Left ventricle myocardium superior (tissue), 1 donor: ENCODE measurements at regions not wholly inside any gene's neighbourhood (a gene's known extent, or its start where the extent isn't known, plus 50 kb on each side); places are given as distances from the start of the nearest gene placed in this dataset.

Experiments
- ATAC-seq: fragments of 200-7000 bp; cut with Tn5 transposase; one replicate; pipeline ENCODE4 v1.9.1; 2020; ENCODE audit warnings: mild to moderate bottlenecking, moderate library complexity
- DNase-seq: peaks from one replicate; pipeline ENCODE4 v3.0.0-alpha.2; 2020
- intact Hi-C: fragments of 100-400 bp; cut with micrococcal nuclease; formaldehyde crosslinking; loops from one replicate; pipeline ENCODE4 v1.11.0; 2022
- donor health status: DM: no; HTN: yes; CAD: no; lungs with severe emphysema.

DNA sequence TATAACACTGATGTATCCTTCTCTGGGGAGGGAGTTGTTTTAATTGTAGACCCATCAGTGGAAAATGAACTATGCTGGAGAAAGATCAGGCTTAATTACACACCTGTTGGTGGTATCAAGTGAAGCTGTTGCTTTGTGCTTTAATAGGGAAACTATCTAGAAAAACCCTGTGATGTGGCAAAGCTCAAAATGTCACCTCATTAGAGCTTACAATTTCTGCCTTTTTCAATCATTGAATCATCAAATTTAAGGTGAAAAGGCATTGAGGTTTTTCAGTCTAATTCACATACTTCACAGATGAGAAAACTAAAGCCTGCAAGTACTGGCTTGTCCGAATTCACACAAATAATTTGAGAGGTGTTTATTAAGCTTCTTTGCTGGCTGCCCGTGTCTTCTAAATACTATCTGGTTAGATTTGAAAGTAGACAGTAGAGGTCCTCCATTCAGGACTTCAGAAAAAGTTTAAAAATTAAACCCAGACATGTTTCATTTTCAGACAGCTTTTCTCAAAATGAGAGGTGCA, 143.3 kb upstream of the MAP3K7 start:
- DNase-seq (no peak), ATAC-seq (no peak)
- intact Hi-C loops = no loop called here

DNA sequence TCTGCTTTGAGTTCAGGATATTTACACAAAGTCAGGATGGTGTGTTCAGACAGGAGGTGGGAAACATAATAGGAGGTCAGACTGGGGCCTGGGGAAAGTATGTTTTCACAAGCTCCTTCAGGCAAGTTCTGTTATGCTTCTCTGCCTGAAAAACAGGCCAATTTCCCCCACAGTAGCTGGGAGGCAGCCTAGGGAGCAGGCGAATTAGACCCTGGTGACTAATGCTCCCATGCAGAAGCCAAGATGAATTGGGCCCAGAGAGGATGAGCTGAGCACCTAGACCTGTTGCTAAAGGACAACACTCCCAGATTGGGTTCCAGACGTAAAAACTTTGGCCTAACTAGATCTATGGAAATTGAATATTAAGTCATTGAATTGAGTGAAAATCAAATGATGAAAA, 142.2 kb upstream of the MAP3K7 start:
- no peak for ATAC-seq

DNA sequence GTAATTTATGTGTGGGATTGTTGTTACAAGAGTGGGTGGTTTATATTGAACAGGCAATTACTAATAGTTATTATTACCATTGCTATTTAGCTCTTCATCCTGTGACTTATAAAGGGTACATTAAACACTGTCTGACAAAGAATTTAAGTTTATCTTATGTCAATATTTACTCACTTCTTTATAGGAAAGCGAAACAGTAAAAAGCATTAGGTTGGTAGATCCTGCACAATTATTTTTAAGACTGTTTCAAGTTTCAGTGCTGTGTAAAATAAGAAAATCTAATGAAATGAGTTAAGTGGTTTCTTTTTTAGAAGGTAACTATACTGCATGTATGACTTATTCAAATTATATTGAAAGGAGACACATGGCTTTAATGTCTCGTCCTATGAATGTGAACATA, 135.8 kb upstream of the MAP3K7 start:
- DNase-seq (no peak), ATAC-seq (no peak)
- intact Hi-C loops = no loop called here

More for the DNA sequence above, 142.2 kb upstream of the MAP3K7 start:
- DNase-seq = no peak
- intact Hi-C loops = no loop called here

DNA sequence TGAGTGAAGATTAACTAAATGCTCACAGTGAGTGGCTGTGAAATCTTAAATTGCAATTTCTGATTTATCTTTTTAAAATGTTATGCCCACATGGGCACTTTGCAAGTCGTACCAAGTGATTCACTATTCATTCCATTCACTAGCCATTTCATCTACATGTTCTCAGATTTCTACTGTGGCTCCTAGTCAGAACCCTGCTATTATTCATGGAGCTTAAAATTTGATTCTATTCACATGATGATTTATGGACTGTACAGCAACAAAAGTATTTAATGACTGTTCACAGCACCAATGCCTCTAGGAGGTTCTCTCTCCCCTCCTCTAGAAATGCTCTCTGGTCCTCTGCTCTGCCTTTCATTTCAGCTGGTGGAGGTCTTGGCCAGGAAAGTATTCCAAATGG, 133.5 kb upstream of the MAP3K7 start:
- ATAC-seq (no peak), DNase-seq (no peak)
- intact Hi-C loops = no loop called here

DNA sequence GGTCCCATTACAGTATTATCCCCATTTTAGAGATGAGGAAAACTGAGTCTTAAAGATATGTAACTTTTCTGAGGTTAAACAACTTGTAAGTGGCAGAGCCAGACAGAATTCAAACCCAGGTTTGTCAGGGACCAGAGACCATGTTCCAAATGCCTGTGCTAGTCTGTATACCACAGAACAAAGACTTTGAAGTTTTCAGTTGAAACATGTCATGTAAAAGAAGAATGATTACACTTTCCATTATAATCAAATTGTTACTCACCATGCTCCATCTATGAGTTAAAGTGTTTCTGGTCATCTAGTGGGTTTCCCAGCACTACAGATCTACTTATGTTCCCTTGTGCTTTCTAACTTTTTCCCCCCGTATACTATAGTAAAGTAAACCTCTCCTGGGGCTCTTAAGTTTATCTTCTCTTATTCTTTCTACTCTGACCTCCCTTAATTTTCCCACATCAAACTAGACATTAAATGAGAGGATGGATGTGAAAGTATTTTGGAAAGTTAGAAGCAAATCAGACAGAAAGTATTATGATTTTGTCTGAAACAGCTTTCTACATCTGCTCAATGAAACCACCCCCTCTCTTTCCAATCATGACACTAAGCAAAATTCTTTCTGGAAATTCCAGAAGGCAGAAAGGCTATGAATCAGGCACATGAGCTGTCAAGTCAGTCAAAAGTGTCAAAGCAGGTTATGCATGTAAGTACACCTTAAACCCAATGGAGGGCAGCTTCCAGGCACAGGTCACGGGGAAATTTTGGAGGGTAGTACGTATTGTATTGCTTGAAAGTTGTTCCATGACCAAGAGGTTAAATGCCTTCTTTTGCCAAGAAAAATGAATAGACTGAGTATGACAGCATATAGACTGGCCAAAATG, 132.7 kb upstream of the MAP3K7 start:
- ATAC-seq (no peak), DNase-seq (no peak)
- intact Hi-C loops = no loop called here

DNA sequence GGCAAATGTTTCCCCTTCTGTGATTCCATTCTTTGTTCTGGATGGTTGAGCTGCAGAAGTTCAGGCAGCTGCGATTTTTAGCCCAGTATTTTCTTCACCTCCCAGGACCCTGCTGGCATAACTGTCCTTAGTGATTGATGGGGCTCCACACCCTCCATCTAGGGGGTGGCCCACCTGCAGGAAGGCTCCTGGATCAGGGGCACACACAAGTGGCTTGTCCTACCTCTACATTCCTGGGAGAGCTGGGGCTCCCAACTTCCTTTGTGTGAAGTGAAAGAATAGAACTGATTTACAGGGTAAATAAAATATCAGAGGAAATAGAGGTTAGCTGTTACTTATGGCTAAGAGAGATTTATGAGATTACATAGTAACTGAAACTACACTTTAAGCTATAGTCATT, 129.5 kb upstream of the MAP3K7 start:
- DNase-seq (no peak), ATAC-seq (no peak)
- intact Hi-C loops = no loop called here

DNA sequence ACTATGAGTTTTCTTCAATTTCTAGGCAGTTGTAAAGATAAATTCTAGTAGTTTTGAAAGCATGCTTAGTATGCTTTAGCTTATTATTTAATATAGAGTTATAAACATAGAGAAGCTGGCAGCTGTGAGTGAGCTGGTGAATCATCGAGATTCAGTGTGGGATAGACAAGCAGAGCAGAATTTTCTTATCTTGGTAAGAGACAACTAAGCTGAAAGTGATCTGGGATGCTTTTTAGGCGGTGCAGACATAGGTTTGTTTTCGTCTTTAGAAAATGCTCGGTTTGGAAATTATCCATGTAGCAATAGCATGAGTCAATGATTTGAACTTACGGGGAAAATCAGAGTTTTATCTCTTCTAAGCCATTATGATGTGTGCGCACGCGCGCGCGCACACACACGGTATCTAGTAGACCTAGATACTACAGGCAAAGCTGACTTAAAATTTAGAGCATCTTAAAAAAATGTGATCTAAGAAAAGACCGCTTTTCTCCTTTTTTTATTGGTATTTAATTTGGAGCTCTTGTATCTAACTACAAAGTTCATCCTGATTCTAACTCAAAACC, 128.3 kb upstream of the MAP3K7 start:
- ATAC-seq = no peak
- intact Hi-C loops = no loop called here
- DNase-seq = peak; percentile 23

DNA sequence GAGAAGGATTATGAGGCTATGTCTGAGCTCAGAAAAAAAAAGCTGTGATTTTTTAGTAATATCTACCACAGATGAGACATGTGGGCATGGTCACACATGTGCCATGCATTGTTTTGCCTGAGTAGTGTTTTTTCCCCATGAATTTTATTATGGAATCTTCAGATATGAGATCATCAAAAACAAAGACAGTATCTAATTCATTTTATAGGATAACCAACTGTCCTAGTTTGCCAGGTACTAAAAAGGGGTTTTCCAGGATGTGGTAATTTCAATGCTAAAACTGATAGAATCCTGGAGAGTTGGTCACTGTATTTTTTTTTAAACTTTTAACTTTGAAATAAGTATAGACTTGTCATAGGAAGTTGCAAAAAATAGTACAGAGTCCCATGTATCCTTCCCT, 127.4 kb upstream of the MAP3K7 start:
- no peak for ATAC-seq
- intact Hi-C loops = no loop called here
- no peak for DNase-seq

DNA sequence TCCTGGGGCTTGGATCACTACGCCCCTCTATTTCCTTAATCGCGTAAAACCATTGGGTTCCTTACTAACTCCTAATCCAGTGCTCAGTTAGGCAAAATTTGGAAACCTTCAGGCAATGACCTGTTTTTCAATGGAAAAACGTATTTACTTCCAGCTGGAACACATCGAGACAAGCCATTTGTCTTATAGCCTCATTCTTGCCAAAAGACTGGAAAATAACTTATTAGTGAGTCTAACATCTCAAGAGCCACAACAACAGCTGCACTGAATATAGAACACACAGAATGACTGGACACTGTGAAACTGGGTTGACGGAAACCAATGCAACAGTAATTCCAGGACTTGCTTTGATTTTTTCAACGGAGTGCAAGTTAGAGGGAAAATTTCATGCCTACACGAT, 125.2 kb upstream of the MAP3K7 start:
- peak; percentile 62 for ATAC-seq
- intact Hi-C loops = no loop called here
- no peak for DNase-seq

DNA sequence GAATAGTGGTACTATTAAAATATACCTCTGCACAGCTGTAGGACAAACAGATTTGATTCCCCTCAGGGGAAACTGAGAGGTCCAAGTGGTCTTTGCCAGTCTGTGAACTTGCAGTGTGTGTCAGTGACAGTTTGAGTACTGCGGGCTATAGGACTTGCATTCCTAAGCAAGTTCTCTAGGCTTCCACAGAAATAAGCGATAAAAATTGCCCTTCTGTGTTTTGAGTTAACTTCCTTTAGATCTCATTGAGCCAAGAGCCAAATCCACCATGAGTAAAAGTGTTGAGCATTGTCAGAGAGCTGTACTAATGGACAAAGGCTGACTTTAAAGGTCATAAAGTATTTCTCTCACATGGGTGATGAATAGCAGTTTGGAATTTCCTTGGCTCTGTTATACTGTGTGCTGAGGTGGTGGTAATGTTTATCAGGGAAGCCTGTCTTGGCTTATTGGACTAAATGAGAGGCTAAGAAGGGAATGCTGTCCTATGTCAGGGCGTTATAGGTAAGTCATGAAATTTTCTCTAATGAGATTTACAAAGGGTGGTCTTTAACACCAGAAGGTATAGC, 122.6 kb upstream of the MAP3K7 start:
- intact Hi-C loops = no loop called here
- ATAC-seq (no peak), DNase-seq (no peak)

DNA sequence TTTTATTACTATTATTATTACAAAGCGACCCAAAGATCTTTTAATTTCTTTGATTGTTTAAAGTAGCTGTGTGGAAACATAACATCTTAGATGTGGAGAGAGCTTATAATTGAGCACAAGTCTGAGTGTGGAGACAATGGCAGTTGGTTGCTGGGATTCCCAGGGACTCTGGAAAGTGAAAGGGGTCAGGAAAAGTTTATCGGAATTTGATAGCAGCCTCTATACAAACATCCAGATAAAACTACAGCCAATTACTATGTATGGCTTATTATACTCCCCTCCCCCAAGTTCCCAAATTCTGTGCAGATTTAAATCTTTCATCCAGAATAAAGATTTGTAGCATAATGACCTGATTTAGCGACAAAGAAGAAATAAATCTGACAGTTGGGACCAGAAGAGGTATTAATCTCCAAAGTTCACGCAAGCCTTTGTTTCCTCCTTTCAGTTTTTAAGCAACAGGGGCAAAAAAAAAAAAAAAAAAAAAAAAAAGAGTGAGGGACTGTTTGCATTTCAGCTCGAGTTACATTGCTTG, 121.4 kb upstream of the MAP3K7 start:
- intact Hi-C loops = no loop called here
- DNase-seq (no peak), ATAC-seq (no peak)

DNA sequence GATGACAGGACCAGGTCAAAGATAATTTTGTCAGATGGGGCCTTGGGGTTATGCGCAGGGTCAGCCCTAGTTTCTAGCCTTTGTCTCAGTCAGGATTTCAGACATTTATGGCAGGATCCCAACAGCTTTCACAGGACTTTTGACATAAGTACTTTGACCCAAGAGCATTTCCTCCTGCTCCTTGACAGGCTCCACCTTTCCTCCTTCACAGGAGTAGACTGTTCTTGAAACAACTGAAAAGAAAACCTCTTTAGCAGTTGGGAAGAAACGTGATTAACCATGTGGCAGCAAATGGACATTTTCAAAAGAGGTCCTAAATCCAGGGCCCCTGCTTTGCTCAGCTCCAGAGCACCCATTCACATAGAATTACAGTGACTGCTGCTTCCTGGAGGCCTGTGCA, 120.4 kb upstream of the MAP3K7 start:
- intact Hi-C loops = no loop called here
- ATAC-seq (no peak), DNase-seq (no peak)

DNA sequence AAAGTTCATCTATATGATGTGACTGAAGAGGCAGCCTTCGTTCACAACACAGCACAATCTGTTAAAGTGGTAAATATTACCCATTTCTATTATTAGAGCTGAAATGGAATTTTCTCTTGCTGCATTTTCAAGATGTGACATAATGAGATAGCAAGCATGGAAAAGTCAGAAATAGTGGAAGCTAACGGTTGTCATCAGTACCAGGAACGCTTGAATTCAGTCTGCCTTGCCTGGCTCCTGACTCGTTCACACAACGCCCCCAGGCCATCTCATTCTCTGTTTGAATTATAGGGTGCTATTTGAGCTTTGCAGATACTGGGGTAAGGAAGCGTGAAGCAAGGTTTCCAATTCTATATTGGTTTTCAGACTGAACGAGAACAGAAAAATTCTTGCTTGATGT, 116.5 kb upstream of the MAP3K7 start:
- intact Hi-C loops = no loop called here
- ATAC-seq = no peak
- no peak for DNase-seq

DNA sequence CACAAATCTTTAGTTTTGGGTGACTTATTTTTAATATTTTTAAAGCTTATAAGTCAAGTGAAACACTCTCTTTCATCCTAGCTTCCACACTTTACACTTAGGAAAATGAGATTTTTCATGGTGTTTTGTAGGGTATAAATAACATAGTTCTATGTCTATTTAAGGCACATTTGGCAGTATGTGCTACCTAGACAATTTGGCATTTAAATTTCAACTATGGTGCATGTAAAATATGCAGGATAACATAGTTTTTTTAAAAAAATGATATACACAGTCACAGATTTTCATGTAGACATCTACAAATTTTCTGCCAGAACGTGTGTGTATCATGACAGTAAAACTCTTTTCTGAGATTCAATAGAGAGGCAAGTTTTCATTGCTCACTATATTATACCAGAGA, 115.1 kb upstream of the MAP3K7 start:
- ATAC-seq (no peak), DNase-seq (no peak)
- intact Hi-C loops = no loop called here

DNA sequence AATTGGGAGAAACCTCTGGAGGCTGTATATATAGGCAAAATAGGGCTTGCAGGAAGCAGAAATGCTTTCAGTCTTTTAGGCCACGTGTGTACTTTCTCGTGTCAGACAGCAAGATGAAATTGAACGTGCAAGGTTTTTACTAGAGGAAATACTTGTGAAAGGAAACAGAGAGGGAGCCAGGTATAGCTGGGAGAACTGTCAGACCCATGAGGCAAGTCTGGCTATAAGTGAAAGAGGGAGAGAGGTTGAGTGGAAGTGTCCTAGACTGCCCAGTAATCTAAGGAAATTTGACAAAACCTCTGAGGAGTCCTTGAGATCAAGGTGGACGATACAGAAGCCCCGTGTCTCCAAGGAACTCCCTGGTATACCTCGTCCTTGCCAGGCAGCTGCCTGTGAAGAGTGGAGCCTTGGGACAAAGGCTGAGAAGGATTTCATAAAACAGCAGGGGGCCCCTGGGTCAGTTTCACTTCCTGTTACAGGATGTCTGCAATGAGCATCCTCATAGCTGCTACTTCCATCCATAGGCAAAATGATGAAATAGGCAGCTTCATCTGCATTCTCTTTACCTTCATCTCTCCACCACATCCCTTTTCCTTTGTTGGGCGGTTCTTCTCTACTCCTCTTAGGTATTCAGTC, 114.4 kb upstream of the MAP3K7 start:
- DNase-seq (no peak), ATAC-seq (no peak)
- intact Hi-C loops = no loop called here

DNA sequence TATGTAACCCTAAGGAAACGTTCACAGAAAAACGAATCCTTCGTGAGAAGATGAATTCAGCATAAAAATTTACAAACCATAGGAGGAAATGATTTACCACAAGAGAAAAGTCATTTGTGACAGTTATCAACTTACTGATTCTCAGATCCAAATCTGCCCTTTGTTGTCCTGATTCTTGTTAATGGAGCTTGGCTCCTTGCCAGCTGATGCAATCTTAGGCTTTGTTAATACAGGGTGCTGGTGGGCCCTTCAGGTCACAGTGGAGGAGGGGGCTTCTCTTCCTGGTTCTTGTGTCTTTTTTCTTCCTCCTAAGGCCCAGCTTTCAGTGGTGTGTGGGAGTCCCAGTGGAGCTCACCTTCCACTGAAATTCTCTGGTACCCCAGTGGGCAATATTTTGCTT, 108.4 kb upstream of the MAP3K7 start:
- intact Hi-C loops = no loop called here
- DNase-seq (no peak), ATAC-seq (no peak)

DNA sequence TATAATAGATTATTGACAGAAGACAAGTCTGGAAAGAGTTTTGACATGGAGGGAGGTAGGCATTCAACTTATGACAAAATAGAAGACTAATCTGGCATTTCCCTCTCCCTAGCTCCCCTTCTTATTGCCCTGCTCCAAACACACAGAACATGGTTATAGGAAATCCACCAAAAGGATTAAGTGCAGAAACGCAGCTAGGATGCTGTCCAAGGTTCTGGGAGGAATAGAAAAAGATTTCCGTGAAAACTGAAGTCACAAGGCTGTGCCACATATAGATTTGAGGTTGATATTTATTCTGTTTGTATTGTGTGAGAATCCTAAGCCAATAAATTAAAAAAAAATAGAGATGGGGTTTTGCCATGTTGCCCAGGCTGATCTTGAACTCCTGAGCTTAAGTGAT, 107.9 kb upstream of the MAP3K7 start:
- ATAC-seq (no peak), DNase-seq (no peak)
- intact Hi-C loops = no loop called here

DNA sequence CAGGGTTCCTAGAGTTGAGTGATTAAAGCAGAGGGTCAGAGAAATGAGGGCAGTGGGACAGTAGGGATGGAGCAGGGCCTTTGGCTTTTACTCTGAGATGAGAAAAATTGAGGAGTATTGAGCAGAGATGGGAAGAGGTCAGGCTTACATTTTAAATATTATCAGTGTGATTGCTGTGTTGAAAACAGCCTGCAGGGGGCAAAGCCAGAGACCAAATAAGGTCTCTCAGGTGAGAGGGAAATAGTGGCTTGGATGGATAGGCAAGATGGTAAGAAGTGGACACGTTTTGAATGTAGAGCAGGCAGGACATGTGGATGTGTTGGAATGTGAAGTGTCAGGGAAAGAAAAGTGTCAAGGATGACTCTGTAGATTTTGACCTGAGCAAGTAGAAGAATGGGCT, 105.0 kb upstream of the MAP3K7 start:
- no peak for DNase-seq
- intact Hi-C loops = no loop called here
- ATAC-seq = no peak

DNA sequence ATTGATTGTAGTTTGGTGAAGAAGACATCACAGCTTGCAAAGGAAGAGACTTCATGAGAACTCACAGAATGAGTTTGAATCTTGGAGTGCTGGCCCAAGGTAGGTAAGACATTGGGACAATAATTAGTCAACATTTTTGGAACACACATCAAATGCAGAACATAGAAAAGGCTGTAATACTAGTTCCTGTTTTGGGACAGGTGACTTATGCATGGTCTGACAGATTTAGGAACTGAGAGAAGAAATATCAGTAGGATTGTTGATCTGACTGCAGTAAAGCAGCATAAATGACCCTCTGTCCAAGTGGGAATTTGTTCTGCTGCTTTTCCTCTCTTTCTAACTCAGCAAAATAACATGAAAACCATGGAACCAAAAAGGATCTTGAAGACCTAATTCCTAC, 102.3 kb upstream of the MAP3K7 start:
- DNase-seq (no peak), ATAC-seq (no peak)
- intact Hi-C loops = no loop called here

DNA sequence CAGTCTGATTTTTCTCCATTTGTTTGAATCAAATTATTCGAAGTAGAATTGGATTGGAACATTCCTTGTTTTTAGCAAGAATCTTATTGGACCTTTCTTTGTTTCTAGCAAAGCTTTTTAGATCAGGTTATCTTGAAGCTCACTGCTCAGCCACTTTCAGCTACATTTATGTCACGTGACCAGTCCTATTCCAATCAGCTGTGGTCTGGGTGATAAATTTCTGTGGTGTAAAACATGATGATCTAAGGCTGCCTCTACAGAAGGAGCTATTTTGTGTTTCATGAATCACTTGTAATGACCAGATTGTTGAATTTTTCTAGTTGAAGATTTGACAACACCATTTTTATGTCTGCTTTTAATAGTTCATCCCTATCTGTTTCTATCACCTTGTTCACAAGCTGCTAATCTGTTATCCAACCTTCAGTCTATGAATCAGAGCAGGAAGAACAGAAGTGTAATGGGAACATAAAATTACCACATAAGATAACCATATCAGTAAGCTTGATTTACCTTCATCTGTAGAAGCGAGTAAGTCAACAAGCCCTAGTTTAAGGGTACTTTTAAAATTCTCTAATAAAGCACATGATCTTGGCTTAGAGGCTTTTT, 101.0 kb upstream of the MAP3K7 start:
- DNase-seq = no peak
- no peak for ATAC-seq
- intact Hi-C loops = no loop called here
